ENCODE measurements at regions not wholly inside any gene's neighbourhood (a gene's known extent, or its start where the extent isn't known, plus 50 kb on each side); places are given as distances from the start of the nearest gene placed in this dataset.
A peak's percentile ranks its signal among the peaks of the same experiment; 100 is the strongest.

GRCh38 chr10:36573246-36573645, 552.2 kb upstream of the ANKRD30A start:
- H3K4me3 ChIP-seq: no peak overlapping the region
- no peaks in the 10 kb centered on the region for H3K9me3 ChIP-seq (ENCODE audit: control insufficient read depth in 4 of 4, insufficient read depth in 3 of 4, low read length in 3 of 4)
- no peak overlapping the region for H3K27ac ChIP-seq (ENCODE audit: low read depth in 1 of 2, low read length in 1 of 2)
- no peaks in the 10 kb centered on the region for H3K4me1 ChIP-seq (ENCODE audit: control insufficient read depth in 5 of 5, insufficient read depth in 5 of 5, low read length in 5 of 5)
- no peak overlapping the region for H3K9ac ChIP-seq (ENCODE audit: insufficient read depth in 1 of 2, low read length in 2 of 2)
- 50 to 55% methylated on average over 2 of the region's 2 CpGs for WGBS, 2 donors
- H3K27me3 ChIP-seq (ENCODE audit: control insufficient read depth in 3 of 3, insufficient read depth in 3 of 3, low read length in 2 of 3): no peaks in the 10 kb centered on the region
- TF ChIP-seq, protein P1, sequence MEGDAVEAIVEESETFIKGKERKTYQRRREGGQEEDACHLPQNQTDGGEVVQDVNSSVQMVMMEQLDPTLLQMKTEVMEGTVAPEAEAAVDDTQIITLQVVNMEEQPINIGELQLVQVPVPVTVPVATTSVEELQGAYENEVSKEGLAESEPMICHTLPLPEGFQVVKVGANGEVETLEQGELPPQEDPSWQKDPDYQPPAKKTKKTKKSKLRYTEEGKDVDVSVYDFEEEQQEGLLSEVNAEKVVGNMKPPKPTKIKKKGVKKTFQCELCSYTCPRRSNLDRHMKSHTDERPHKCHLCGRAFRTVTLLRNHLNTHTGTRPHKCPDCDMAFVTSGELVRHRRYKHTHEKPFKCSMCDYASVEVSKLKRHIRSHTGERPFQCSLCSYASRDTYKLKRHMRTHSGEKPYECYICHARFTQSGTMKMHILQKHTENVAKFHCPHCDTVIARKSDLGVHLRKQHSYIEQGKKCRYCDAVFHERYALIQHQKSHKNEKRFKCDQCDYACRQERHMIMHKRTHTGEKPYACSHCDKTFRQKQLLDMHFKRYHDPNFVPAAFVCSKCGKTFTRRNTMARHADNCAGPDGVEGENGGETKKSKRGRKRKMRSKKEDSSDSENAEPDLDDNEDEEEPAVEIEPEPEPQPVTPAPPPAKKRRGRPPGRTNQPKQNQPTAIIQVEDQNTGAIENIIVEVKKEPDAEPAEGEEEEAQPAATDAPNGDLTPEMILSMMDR (IDR thresholded peaks at IDR 0.05; ENCODE audit: control extremely low read depth, extremely low read depth): no peak
- no peaks in the 10 kb centered on the region for H3K36me3 ChIP-seq (ENCODE audit: control insufficient read depth in 4 of 4, insufficient read depth in 4 of 4, low read length in 4 of 4)
- DNase-seq (peak in 2 of 3 donors; percentile 7 to 14), ATAC-seq (ENCODE audit: insufficient read depth, low FRiP score) (no peak)

GRCh38 chr10:36564433-36564832, 561.0 kb upstream of the ANKRD30A start:
- Histone ChIP-seq H3K9me3 (ENCODE audit: control insufficient read depth in 4 of 4, insufficient read depth in 3 of 4, low read length in 3 of 4) (no peaks in the 10 kb centered on the region), H3K27ac (ENCODE audit: low read depth in 1 of 2, low read length in 1 of 2) (no peak overlapping the region), H3K27me3 (ENCODE audit: control insufficient read depth in 3 of 3, insufficient read depth in 3 of 3, low read length in 2 of 3) (no peaks in the 10 kb centered on the region), H3K9ac (ENCODE audit: insufficient read depth in 1 of 2, low read length in 2 of 2) (no peak overlapping the region), H3K4me3 (no peak overlapping the region), H3K36me3 (ENCODE audit: control insufficient read depth in 4 of 4, insufficient read depth in 4 of 4, low read length in 4 of 4) (no peaks in the 10 kb centered on the region), H3K4me1 (ENCODE audit: control insufficient read depth in 5 of 5, insufficient read depth in 5 of 5, low read length in 5 of 5) (no peaks in the 10 kb centered on the region)
- ATAC-seq (ENCODE audit: insufficient read depth, low FRiP score) (no peak), DNase-seq (no peak)
- 67 to 72% methylated on average over 4 of the region's 4 CpGs for WGBS, 2 donors
- TF ChIP-seq, protein P1 (IDR thresholded peaks at IDR 0.05; ENCODE audit: control extremely low read depth, extremely low read depth): no peak

DNA sequence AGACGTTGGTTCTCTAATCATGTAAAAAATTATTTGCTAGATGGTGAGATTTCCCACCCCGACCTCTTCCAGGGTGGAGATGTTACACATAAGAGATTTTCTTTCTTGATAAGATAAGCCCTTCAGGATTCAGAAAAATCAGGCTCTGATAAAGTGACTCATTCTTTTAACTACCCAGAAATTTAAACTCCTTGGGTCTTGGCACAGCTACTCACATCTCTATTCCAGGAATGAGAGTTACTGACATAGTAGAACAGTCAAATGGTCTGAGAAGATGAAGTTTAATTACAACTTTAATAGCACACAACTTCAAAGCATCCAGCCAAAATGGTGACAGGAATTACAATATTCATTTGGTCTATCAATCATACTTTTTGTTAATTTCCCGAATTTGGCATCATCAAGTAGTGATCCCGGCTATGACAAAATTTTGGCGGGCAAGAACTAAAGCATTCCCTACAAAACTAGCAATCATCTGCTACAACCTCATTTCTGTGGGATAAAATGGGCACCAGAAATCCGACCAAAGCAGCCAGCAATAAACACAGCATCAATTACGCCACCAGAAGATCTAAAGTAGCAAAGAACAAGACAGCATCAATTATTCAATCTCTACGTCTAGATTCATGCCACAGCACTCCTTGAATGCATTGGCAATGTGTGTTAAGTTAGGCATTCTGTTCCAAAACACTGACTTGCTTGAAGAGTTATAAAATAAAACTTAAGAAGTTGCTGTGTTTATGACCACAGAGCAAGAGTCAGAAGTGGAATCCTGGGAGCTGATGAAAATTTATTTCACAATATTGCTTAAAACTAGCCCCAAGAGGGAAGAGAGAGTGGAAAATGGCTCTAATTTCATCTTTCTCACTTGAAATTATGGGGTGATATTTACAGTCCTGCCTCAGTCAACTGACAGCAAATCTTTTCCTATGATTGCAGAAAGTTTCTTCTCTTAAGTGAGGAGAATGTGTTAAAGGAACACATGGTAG, 565.7 kb upstream of the ANKRD30A start:
- Histone ChIP-seq H3K9ac (ENCODE audit: insufficient read depth in 1 of 2, low read length in 2 of 2) (no peak overlapping the region), H3K36me3 (ENCODE audit: control insufficient read depth in 4 of 4, insufficient read depth in 4 of 4, low read length in 4 of 4) (no peaks in the 10 kb centered on the region), H3K9me3 (ENCODE audit: control insufficient read depth in 4 of 4, insufficient read depth in 3 of 4, low read length in 3 of 4) (no peaks in the 10 kb centered on the region), H3K27me3 (ENCODE audit: control insufficient read depth in 3 of 3, insufficient read depth in 3 of 3, low read length in 2 of 3) (no peaks in the 10 kb centered on the region), H3K4me1 (ENCODE audit: control insufficient read depth in 5 of 5, insufficient read depth in 5 of 5, low read length in 5 of 5) (no peaks in the 10 kb centered on the region), H3K4me3 (no peak overlapping the region), H3K27ac (ENCODE audit: low read depth in 1 of 2, low read length in 1 of 2) (no peak overlapping the region)
- ATAC-seq (ENCODE audit: insufficient read depth, low FRiP score) (no peak), DNase-seq (no peak)
- WGBS, 2 donors: 51 to 70% methylated on average over 8 of the region's 8 CpGs
- TF ChIP-seq, protein P1 (IDR thresholded peaks at IDR 0.05; ENCODE audit: control extremely low read depth, extremely low read depth): no peak
